ENCODE measurements at regions not wholly inside any gene's neighbourhood (a gene's known extent, or its start where the extent isn't known, plus 50 kb on each side); places are given as distances from the start of the nearest gene placed in this dataset.

DNA sequence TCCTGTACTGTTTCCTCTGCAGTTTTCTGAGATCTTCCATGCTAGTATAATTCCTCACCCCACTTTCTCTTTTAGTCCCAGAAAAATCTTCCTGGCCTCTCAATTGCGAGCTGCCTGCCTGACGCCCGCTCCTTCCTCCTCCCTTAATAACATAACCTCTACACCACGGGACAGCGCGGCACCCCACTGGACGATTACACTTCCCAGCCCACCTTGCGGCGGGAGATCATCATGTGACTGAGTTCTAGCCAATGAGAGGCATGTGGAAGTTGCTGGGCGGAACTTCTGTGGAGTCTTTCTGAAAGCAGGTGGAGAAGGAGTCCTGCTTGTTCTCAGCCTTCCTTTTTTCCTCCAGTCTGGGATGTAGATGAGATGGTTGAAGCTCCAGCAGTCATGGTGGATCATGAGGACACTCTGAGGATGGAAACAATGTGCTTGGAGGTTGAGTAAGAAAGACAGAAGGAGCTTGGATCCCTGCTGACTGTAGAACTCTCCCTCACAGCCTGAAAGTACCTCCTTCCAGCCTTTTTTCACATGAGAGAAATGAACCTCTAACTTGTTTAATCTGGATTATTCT, 133.6 kb upstream of the VRK1 start:
- TF ChIP-seq, protein P1, sequence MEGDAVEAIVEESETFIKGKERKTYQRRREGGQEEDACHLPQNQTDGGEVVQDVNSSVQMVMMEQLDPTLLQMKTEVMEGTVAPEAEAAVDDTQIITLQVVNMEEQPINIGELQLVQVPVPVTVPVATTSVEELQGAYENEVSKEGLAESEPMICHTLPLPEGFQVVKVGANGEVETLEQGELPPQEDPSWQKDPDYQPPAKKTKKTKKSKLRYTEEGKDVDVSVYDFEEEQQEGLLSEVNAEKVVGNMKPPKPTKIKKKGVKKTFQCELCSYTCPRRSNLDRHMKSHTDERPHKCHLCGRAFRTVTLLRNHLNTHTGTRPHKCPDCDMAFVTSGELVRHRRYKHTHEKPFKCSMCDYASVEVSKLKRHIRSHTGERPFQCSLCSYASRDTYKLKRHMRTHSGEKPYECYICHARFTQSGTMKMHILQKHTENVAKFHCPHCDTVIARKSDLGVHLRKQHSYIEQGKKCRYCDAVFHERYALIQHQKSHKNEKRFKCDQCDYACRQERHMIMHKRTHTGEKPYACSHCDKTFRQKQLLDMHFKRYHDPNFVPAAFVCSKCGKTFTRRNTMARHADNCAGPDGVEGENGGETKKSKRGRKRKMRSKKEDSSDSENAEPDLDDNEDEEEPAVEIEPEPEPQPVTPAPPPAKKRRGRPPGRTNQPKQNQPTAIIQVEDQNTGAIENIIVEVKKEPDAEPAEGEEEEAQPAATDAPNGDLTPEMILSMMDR (IDR thresholded peaks at IDR 0.05; ENCODE audit: low read depth, low read length, poor library complexity, severe bottlenecking): no peak
- no peak for TF ChIP-seq EZH2phosphoT487 (IDR thresholded peaks at IDR 0.05; ENCODE audit: borderline replicate concordance, low read length)
